Type B pancreatic cell (in vitro differentiated cells): ENCODE measurements at regions not wholly inside any gene's neighbourhood (a gene's known extent, or its start where the extent isn't known, plus 50 kb on each side); places are given as distances from the start of the nearest gene placed in this dataset.

Experiments
- DNase-seq: peaks from one replicate; pipeline ENCODE4 v3.0.0; 2021; ENCODE audit warnings: mixed read lengths; ENCODE audit not compliant: unreplicated experiment; ENCODE audit errors: extremely low spot score
- H3K27ac Mint-ChIP-seq: 2 replicates; pipeline ENCODE4 v1.8.0; 2021; ENCODE audit warnings: mild to moderate bottlenecking, mixed read lengths
- H3K27me3 Mint-ChIP-seq: 2 replicates; pipeline ENCODE4 v1.8.0; 2021; ENCODE audit warnings: mixed read lengths
- H3K36me3 Mint-ChIP-seq: 2 replicates; pipeline ENCODE4 v1.8.0; 2021; ENCODE audit warnings: mixed read lengths
- H3K4me1 Mint-ChIP-seq: one replicate; pipeline ENCODE4 v1.8.0; 2021; ENCODE audit warnings: mixed read lengths; ENCODE audit not compliant: unreplicated experiment
- H3K4me3 Mint-ChIP-seq: 2 replicates; pipeline ENCODE4 v1.8.0; 2021; ENCODE audit warnings: mild to moderate bottlenecking, mixed read lengths
- H3K9me3 Mint-ChIP-seq: 2 replicates; pipeline ENCODE4 v1.8.0; 2021; ENCODE audit warnings: mixed read lengths
- CTCF ChIP-seq: fragments of 200-600 bp; sonication (generic); conservative IDR thresholded peaks from 2 replicates; pipeline ENCODE4 v1.5.0; 2021; ENCODE audit warnings: antibody characterized with exemption, mild to moderate bottlenecking

GRCh38 chr6:166009385-166010031, 158.1 kb downstream of the TBXT start:
- peaks cover 81% of the 10 kb centered on the region for H3K27me3 Mint-ChIP-seq
- H3K36me3 Mint-ChIP-seq = no peaks in the 10 kb centered on the region
- H3K4me3 Mint-ChIP-seq = peak overlapping the region; percentile 89
- peak overlapping the region; percentile 50 for H3K27ac Mint-ChIP-seq
- peaks cover 25% of the 10 kb centered on the region for H3K4me1 Mint-ChIP-seq
- TF ChIP-seq CTCF = no peak
- DNase-seq = no peak
- H3K9me3 Mint-ChIP-seq = no peaks in the 10 kb centered on the region

- Mint-ChIP-seq H3K9me3 (no peaks in the 10 kb centered on the region), H3K27me3 (peaks cover 84% of the 10 kb centered on the region), H3K36me3 (no peaks in the 10 kb centered on the region), H3K27ac (peak overlapping the region; percentile 50), H3K4me1 (peaks cover 31% of the 10 kb centered on the region), H3K4me3 (peak overlapping the region; percentile 89)
- DNase-seq = no peak
- TF ChIP-seq CTCF = peak; percentile 49
Measured at GRCh38 chr6:166008441-166009369, 158.9 kb downstream of the TBXT start.

- Mint-ChIP-seq H3K4me3 (peak overlapping the region; percentile 81), H3K4me1 (peaks cover 36% of the 10 kb centered on the region), H3K27me3 (peaks cover 80% of the 10 kb centered on the region), H3K9me3 (no peaks in the 10 kb centered on the region), H3K36me3 (no peaks in the 10 kb centered on the region), H3K27ac (peak overlapping the region; percentile 21)
- no peak for TF ChIP-seq CTCF
- DNase-seq = no peak
Measured at GRCh38 chr6:166007349-166008263, 160.0 kb downstream of the TBXT start.

- no peak for DNase-seq
- TF ChIP-seq CTCF = no peak
- Mint-ChIP-seq H3K27ac (peak overlapping the region; percentile 21), H3K27me3 (peaks cover 73% of the 10 kb centered on the region), H3K4me1 (peaks cover 36% of the 10 kb centered on the region), H3K9me3 (no peaks in the 10 kb centered on the region), H3K36me3 (no peaks in the 10 kb centered on the region), H3K4me3 (peak overlapping the region; percentile 83)
Measured at GRCh38 chr6:166006900-166007301, 160.8 kb downstream of the TBXT start.
